Head of caudate nucleus (tissue), 42 donors: ENCODE measurements at regions not wholly inside any gene's neighbourhood (a gene's known extent, or its start where the extent isn't known, plus 50 kb on each side); places are given as distances from the start of the nearest gene placed in this dataset.

Source experiments
- DNase-seq, 42 donors: peaks; one replicate each; pipeline versions ENCODE4 v3.0.0 to v3.0.0-alpha.2; 2020 to 2021; ENCODE audit warnings: mixed read lengths in 7 of 42
- intact Hi-C: fragments of 100-400 bp; cut with DNase I; formaldehyde crosslinking; loops from one replicate; pipeline ENCODE4 v1.15.0; 2022

DNA sequence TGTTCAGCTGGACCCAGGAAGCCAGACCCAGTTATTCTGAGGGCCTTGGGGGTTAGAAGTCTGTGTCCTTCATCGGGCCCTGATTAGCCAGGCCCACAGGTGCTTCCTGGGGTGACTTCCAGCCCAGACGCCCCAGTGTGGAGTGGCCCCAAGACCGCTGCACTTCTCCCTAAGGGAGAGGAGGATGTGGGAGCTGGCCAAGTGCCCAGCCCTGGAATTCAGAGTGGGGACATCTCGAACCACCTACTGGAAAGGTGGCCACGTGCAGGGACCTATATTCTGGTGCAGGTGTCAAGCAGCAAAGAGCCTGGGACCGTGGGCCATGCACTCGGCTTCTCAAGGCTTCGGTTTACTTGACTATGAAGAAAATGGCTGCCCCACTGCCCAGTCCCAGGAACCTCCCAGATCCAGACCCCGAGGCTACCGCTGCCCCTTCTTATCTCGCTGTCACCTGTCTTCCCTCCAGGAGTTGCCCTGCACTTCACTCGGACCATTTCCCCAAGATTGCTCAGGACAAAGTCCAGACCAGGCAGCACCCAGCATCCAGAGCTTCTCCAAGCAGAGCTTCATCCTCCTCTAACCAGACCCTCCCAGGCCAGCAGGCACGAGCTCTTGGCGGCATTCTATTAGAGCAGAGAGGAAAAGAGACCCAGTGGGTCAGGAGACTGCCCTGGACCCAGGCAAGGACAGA, 142.8 kb upstream of the ID2 start:
- DNase-seq: peak in 7 of 42 donors; percentile 0 to 43 (median 20)
- intact Hi-C loops: loop anchor here (10.0 kb wide), 1 partner anchor 136 kb away; no protein-coding TSS in a partner anchor

DNA sequence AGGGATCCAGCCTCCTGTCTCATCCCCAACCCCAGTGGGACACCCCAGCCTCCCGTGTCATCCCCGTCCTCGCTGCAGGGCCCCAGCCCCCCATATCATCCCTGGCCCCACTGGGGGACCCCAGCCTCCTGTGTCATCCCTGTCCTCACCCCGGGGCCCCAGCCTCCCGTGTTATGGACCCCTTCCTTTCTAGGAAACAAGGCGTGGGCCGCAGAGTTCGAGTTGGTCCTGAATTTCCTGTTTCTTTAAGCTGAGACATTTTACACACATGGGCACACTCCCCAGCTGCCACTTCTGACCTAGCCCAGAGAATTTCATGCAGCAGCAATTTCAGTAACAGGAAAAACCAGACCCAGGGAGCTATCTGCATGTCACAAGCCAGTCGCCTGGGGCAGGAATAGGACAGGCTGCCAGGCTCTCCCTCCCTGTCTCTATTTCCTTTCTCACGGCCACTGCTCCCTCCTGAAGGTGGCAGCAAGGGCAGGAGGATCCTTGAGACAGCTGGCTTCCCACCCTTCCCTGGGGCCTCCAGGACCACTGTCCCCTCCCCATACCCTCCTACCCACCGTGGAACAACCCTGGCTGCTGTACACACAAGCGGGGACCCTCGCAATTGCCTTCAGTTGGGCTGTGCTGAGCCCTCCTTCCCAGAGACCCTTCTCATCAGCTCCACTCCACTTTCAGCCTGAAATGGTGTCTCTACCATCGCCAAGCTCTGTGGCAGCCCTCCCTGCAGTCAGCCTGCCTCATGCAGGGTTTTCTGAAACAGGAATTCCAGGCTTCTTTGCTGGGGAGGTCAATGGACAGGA, 141.9 kb upstream of the ID2 start:
- DNase-seq: peak in 11 of 42 donors; percentile 2 to 51 (median 36)
- intact Hi-C loops: loop anchor here (10.0 kb wide), 1 partner anchor 135 kb away; no protein-coding TSS in a partner anchor

DNA sequence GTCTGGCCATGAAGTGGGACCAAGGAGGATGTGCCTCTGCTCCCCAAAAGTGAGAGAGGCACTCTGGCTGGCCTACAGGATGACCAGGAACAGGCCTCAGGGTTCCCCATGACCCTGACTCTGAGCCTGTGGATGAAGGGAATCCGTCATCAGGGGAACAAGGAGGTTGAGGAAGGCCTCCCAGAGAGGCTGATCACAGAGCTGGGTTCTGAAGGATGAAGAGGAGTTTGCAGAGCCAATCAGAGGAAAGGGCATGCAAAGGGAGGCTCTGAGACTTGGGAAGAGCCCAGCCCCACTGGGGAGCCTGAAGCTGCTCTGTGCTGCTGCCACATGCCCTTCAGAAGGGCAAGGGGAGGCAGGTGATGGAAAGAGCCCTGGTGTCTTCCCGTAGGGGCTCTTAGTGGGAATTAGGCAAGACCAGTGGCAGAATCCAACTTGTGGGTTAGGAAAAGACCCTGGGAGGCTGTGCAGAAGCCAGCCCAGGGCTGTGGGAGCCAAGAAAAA, 141.3 kb upstream of the ID2 start:
- peak in 4 of 42 donors; percentile 7 to 22 (median 8) for DNase-seq
- intact Hi-C loops: no loop called here

DNA sequence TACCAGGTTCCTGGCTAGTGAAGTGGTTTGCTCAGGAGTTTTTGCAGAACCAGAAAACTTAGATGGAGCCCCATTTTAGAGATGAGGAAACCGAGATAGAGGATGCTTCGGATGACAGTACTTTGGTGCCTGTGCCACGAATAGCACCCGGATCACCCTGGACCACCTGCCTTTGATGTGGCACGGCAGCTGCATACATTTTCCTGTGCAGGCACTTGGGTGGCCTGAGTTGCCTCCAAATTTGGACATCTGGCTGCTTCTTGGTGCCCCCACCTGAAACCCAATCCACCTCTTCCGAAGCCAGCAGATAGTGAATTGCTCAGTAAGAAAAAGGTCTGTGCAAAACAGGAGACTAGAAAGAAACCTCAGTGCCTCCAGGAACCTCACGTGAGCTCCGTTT, 140.6 kb upstream of the ID2 start:
- intact Hi-C loops: no loop called here
- DNase-seq: peak in 3 of 42 donors; percentile 5 to 13 (median 5)

DNA sequence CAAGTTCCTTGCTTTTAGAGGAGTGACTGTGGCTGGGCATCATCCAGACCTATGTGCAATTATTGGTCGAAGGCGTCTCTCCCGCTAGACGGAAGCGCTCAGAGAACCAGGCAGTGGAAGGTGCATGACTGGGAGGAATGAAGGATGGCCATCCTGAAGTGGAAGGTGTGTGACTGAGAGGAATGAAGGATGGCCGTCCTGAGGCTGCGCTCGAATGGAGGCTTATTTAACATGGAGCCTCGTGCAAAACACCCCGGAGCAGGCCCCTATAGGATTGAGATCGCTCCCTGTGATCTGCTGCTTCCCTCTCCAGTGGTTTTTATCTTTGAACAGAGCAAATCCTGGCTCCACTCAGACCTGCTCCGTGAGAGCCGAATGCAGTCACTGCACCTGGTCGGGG, 140.2 kb upstream of the ID2 start:
- DNase-seq: peak in 5 of 42 donors; percentile 3 to 31 (median 9)
- intact Hi-C loops: no loop called here

- peak in 3 of 42 donors; percentile 3 to 18 (median 4) for DNase-seq
- intact Hi-C loops: no loop called here
These were observed 139.3 kb upstream of the ID2 start for GRCh38 chr2:8542381-8543059.

GRCh38 chr2:8543060-8543382, 138.8 kb upstream of the ID2 start:
- intact Hi-C loops: no loop called here
- DNase-seq: peak in 6 of 42 donors; percentile 1 to 34 (median 10)

DNA sequence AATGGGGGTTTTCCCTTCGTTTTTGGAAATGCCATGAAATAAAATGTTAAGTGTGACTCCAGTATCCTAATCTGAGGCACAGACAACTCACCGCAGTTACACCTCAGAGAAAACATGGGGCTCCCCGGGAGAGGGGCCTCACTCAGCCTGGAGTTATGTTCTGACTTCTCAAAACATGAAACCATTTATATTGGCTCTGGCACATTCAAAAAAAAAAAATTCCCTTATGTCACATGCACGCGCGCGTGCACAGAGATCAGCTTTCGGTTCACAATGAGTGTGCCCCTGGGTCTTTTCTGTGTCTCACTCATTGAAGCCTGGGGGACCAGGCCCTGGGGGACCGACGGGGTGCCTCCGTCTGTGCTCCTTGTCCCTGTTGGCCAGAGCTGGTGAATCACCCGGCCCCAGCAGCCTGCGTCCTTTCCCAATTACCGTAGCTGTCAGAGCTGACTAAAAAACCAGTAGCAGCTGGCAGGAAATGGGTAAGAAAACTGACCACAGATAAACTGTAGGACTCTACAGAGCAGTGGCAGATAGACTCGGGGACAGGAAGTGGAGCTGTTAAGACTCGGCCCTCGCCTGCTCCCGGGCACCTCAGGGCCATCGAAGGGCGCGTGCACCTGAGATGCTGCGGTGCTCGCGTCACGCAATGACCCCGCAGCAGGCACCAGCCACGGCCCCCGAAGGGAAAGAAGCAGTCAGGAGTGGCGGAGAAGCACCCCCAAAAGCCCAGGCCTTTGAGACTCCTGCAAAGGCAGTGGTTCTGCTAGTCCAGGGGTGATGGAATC, 138.3 kb upstream of the ID2 start:
- intact Hi-C loops: no loop called here
- DNase-seq: peak in 16 of 42 donors; percentile 9 to 72 (median 42)

DNA sequence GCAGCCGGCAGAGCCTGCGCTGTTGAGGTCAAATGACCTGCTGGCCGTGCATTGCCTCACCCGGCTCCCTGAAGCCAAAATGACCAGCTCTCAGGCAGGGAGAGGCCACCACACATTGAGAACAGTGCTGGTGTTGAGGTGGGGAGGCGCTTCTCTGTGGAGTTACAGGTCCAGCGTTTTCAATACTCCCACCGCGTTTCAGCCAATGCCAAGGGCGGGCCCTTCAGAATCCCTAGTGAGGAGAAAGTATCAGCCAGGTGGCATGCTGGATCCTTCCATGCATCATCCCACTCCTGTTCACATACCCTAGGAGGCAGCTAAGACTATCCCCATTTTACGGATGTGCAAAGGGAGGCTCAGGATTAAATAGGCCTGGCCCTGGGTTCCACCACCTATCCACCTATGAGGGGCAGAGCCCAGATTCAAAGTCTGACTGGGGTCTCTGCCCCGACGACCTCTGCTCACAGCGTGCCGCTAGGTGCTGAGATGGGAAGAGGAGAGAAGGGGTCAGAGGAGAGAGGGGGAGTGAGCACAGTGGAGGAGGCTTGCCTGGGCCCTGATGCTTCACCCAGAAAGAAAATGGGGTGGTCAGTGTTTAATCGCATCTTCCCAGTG, 137.6 kb upstream of the ID2 start:
- peak in 2 of 42 donors; percentile 0 to 1 for DNase-seq

GRCh38 chr2:8544786-8545694, 136.8 kb upstream of the ID2 start:
- peak in 26 of 42 donors; percentile 7 to 73 (median 40) for DNase-seq
- intact Hi-C loops: no loop called here

More for the DNA sequence above, 137.6 kb upstream of the ID2 start:
- intact Hi-C loops: no loop called here

GRCh38 chr2:8545695-8546611, 135.9 kb upstream of the ID2 start:
- peak in 8 of 42 donors; percentile 2 to 39 (median 17) for DNase-seq

GRCh38 chr2:8546612-8547283, 135.1 kb upstream of the ID2 start:
- intact Hi-C loops: no loop called here
- DNase-seq: peak in 10 of 42 donors; percentile 1 to 51 (median 24)

More at GRCh38 chr2:8545695-8546611, 135.9 kb upstream of the ID2 start:
- intact Hi-C loops: no loop called here

DNA sequence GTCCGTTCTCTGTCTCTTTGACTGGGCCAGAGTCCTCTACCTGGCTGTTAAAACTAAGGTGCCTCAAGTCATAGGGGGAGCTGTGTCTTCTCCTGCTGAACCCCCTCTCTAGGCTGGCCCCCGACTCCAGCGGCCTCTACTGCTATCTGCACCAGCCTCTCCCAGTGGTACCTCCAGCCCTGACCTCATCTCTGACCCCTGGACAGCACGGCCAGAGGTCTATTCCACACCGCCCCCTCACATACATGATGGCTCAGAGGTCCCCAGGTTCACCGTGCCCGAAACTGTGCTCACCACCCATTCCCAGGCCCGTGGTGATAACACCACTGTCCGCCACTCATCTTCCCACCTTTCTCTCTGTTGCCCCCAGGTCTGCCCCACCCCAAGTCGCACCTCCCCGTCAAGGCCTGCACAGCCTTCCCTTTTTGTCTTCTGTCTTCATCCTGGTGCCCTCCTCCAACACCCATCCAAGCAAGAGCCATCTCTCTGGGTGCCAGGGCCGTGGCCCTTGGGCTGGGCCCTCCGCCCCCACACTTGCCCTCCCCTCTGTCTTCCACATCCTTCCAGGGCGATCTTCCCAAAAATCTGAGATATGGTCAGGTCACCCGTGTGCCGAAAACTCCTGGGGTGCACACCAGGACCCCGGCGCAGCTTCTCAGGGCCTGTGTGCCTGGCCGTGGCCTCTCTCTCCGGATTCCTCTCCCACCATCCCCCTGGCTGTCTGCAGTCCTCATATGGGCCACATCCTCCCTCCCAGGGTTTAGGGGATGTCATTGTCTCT, 134.4 kb upstream of the ID2 start:
- intact Hi-C loops: no loop called here
- peak in 8 of 42 donors; percentile 0 to 34 (median 10) for DNase-seq

GRCh38 chr2:8548065-8548618, 133.7 kb upstream of the ID2 start:
- DNase-seq: peak in 9 of 42 donors; percentile 0 to 20 (median 6)

More at GRCh38 chr2:8548065-8548618, 133.7 kb upstream of the ID2 start:
- intact Hi-C loops: no loop called here
